Smooth muscle cell (in vitro differentiated cells): ENCODE measurements at regions not wholly inside any gene's neighbourhood (a gene's known extent, or its start where the extent isn't known, plus 50 kb on each side); places are given as distances from the start of the nearest gene placed in this dataset.

ENCODE experiments used
- DNase-seq: peaks from one replicate; lab custom pipeline; 2025; ENCODE audit not compliant: unreplicated experiment; lab: John Stamatoyannopoulos, UW
- H2AFZ ChIP-seq: fragments of 200-600 bp; sonication (generic); 2 replicates; pipeline ENCODE4 v1.6.0; 2016; ENCODE audit warnings: antibody characterized with exemption, low read depth, mild to moderate bottlenecking
- H3F3A ChIP-seq: fragments of 200-600 bp; sonication (generic); 2 replicates; pipeline ENCODE4 v1.6.0; 2017; ENCODE audit warnings: antibody characterized with exemption, low read depth
- H3K27ac ChIP-seq: fragments of 200-600 bp; sonication (generic); 2 replicates; pipeline ENCODE4 v1.5.1; 2016; ENCODE audit warnings: low read depth, mild to moderate bottlenecking
- H3K27me3 ChIP-seq: fragments of 200-600 bp; sonication (generic); 2 replicates; pipeline ENCODE4 v1.6.1; 2016; ENCODE audit warnings: low read depth, mild to moderate bottlenecking
- H3K36me3 ChIP-seq: fragments of 200-600 bp; sonication (generic); 2 replicates; pipeline ENCODE4 v1.5.1; 2016; ENCODE audit warnings: low read depth
- H3K4me1 ChIP-seq: fragments of 200-600 bp; sonication (generic); 2 replicates; pipeline ENCODE4 v1.5.1; 2016; ENCODE audit warnings: low read depth
- H3K4me2 ChIP-seq: fragments of 200-600 bp; sonication (generic); 2 replicates; pipeline ENCODE4 v1.6.0; 2016; ENCODE audit warnings: mild to moderate bottlenecking
- H3K4me3 ChIP-seq: fragments of 200-600 bp; sonication (generic); 2 replicates; pipeline ENCODE4 v1.5.1; 2016; ENCODE audit warnings: mild to moderate bottlenecking
- H3K79me2 ChIP-seq: fragments of 200-600 bp; sonication (generic); 2 replicates; pipeline ENCODE4 v1.6.0; 2016; ENCODE audit warnings: low read depth, mild to moderate bottlenecking
- H3K9ac ChIP-seq: fragments of 200-600 bp; sonication (generic); 2 replicates; pipeline ENCODE4 v1.6.0; 2016; ENCODE audit warnings: low read depth
- H3K9me3 ChIP-seq: fragments of 200-600 bp; sonication (generic); replicated peaks from 2 replicates; pipeline ENCODE4 v1.5.1; 2016; ENCODE audit warnings: low read depth
- H4K20me1 ChIP-seq: fragments of 200-600 bp; sonication (generic); 2 replicates; pipeline ENCODE4 v1.6.0; 2016; ENCODE audit warnings: low read depth
- WGBS: methylation state at CpG from one replicate; pipeline ENCODE4 v1.1.7; 2016; ENCODE audit warnings: low lambda C conversion rate; 5-methylcytosine and 5-hydroxymethylcytosine counted together
- TF ChIP-seq, protein P1 (sequence below): fragments of 200-600 bp; sonication (generic); IDR thresholded peaks from 2 replicates; pipeline ENCODE4 v1.5.1; 2017; ENCODE audit warnings: borderline replicate concordance, mild to moderate bottlenecking, antibody characterized with exemption; ENCODE audit not compliant: insufficient read depth, poor library complexity, severe bottlenecking

DNA sequence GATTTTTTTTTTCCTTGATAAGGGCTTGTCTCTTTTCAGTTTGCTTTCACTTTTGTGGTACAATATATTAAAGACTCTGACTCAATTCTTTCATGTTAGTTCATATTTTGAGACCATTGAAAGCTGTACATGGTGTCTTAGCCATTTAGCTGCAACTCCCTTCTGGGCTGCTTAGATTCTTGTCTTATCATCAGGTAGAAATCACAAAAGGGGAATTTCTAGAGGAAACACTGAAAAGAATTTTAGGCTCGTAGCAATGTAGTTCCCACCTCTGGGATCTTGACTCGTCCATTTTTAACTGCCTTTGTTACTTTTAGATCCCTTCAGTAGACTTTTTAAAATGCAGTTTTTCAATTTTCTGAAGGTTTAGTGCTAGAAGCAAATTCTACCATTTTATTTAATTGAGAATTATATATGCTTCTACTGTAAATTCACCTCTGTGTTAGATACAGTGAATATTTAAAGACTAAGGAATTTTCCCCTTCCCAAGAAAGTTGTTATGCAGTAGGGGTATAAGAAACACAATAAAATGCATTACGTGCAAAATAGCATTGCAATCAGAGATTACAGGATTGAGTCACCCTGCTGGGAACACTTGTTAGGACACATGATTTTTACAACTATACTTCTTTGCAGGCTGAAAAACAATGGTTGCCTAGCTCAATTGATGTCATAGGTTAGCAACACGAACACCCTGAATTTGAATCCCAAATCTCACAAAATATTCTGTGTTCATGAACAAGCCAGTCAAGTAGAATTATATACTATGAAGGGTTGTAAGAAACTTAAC lies 772.7 kb downstream of the PDCD6IP start:
- TF ChIP-seq, protein P1, sequence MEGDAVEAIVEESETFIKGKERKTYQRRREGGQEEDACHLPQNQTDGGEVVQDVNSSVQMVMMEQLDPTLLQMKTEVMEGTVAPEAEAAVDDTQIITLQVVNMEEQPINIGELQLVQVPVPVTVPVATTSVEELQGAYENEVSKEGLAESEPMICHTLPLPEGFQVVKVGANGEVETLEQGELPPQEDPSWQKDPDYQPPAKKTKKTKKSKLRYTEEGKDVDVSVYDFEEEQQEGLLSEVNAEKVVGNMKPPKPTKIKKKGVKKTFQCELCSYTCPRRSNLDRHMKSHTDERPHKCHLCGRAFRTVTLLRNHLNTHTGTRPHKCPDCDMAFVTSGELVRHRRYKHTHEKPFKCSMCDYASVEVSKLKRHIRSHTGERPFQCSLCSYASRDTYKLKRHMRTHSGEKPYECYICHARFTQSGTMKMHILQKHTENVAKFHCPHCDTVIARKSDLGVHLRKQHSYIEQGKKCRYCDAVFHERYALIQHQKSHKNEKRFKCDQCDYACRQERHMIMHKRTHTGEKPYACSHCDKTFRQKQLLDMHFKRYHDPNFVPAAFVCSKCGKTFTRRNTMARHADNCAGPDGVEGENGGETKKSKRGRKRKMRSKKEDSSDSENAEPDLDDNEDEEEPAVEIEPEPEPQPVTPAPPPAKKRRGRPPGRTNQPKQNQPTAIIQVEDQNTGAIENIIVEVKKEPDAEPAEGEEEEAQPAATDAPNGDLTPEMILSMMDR: no peak
- 72% methylated on average over 4 of the region's 4 CpGs for WGBS

GRCh38 chr3:34571714-34572113 lies 773.3 kb downstream of the PDCD6IP start:
- Histone ChIP-seq H3K4me3 (no peak overlapping the region), H4K20me1 (no peaks in the 10 kb centered on the region), H3K27me3 (no peaks in the 10 kb centered on the region), H3K9ac (no peak overlapping the region), H3F3A (no peaks in the 10 kb centered on the region), H2AFZ (no peak overlapping the region), H3K27ac (no peak overlapping the region), H3K36me3 (no peaks in the 10 kb centered on the region), H3K9me3 (no peaks in the 10 kb centered on the region), H3K4me1 (no peaks in the 10 kb centered on the region), H3K79me2 (no peaks in the 10 kb centered on the region), H3K4me2 (no peak overlapping the region)
- WGBS: 95% methylated on average over 1 of the region's 1 CpG
- TF ChIP-seq, protein P1: no peak
- DNase-seq: no peak

More for the DNA sequence above, 772.7 kb downstream of the PDCD6IP start:
- Histone ChIP-seq H3K27ac (no peak overlapping the region), H3K79me2 (no peaks in the 10 kb centered on the region), H4K20me1 (no peaks in the 10 kb centered on the region), H3K9me3 (no peaks in the 10 kb centered on the region), H3K27me3 (no peaks in the 10 kb centered on the region), H3F3A (no peaks in the 10 kb centered on the region), H3K9ac (no peak overlapping the region), H3K4me2 (no peak overlapping the region), H3K4me3 (no peak overlapping the region), H2AFZ (no peak overlapping the region), H3K36me3 (no peaks in the 10 kb centered on the region), H3K4me1 (no peaks in the 10 kb centered on the region)
- DNase-seq: no peak

GRCh38 chr3:34575776-34576175 lies 777.3 kb downstream of the PDCD6IP start:
- no peaks in the 10 kb centered on the region for H3F3A ChIP-seq
- no peaks in the 10 kb centered on the region for H3K4me1 ChIP-seq
- H3K27ac ChIP-seq: no peak overlapping the region
- 68% methylated on average over 3 of the region's 3 CpGs for whole genome bisulfite sequencing
- H3K36me3 ChIP-seq: no peaks in the 10 kb centered on the region
- no peak for DNase-seq
- no peaks in the 10 kb centered on the region for H3K79me2 ChIP-seq
- H3K9me3 ChIP-seq: no peaks in the 10 kb centered on the region
- no peak overlapping the region for H2AFZ ChIP-seq
- H3K4me2 ChIP-seq: no peak overlapping the region
- no peak overlapping the region for H3K9ac ChIP-seq
- peaks cover 10% of the 10 kb centered on the region for H3K27me3 ChIP-seq
- H3K4me3 ChIP-seq: no peak overlapping the region
- TF ChIP-seq, protein P1: no peak
- H4K20me1 ChIP-seq: no peaks in the 10 kb centered on the region

DNA sequence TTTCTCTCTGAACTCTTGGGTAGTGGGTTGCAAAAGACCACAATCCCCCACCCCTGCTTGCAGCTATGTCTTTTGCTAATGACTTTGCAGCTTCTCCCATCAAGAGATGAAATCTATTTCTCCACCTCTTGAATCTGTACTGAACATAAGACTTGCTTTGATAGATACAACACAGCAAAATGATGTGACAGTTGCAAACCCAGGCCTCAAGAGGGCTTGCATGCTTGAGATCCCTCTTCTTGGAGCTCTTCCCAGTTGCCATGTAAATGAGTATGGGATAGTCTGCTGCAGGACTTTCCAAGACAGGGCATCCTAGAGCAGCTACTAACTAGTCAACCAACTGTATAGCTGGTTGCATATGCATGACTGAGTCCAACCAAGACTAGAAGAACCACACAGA lies 783.6 kb downstream of the PDCD6IP start:
- H3K27me3 ChIP-seq: peaks cover 9% of the 10 kb centered on the region
- no peak overlapping the region for H3K4me3 ChIP-seq
- no peak overlapping the region for H3K27ac ChIP-seq
- H3F3A ChIP-seq: no peaks in the 10 kb centered on the region
- DNase-seq: no peak
- TF ChIP-seq, protein P1: no peak
- no peaks in the 10 kb centered on the region for H4K20me1 ChIP-seq
- H3K4me2 ChIP-seq: no peak overlapping the region
- H2AFZ ChIP-seq: no peak overlapping the region
- no peak overlapping the region for H3K9ac ChIP-seq
- H3K9me3 ChIP-seq: no peaks in the 10 kb centered on the region
- no peaks in the 10 kb centered on the region for H3K79me2 ChIP-seq
- no peaks in the 10 kb centered on the region for H3K36me3 ChIP-seq
- no peaks in the 10 kb centered on the region for H3K4me1 ChIP-seq
